K562 (cell line): ENCODE measurements at regions not wholly inside any gene's neighbourhood (a gene's known extent, or its start where the extent isn't known, plus 50 kb on each side); places are given as distances from the start of the nearest gene placed in this dataset.

Experiments
- ATAC-seq: fragments of 200-7000 bp; cut with Tn5 transposase; 3 replicates; pipeline ENCODE4 v1.9.1; 2020; ENCODE audit warnings: moderate library complexity
- BruUV-seq: library from RNA; stranded (reverse); fragments of 400-500 nt; replicated peaks from 2 replicates; lab custom pipeline; 2021; lab: Mats Ljungman, UMichigan
- CTCF ChIA-PET: fragments of 300-600 bp; formaldehyde crosslinking; extraction: SDS; loops from one replicate; lab custom pipeline; 2021; ENCODE audit warnings: low intra/inter-chr PET ratio; lab: Yijun Ruan, JAX
- POLR2A ChIA-PET: fragments of 300-600, 350-650 bp; sonication (Branson Sonifier 250); formaldehyde crosslinking; extraction: SDS; loops from one replicate; lab custom pipeline; 2021; ENCODE audit warnings: antibody characterized with exemption, inconsistent platforms; lab: Yijun Ruan, JAX
- DNase-seq, 4 experiments: peaks; one replicate each; pipeline versions ENCODE4 v3.0.0 to v3.0.0-alpha.2; 2011 to 2018; ENCODE audit warnings: low spot score in 3 of 4, mixed read lengths in 3 of 4; ENCODE audit errors: extremely low read depth in 1 of 4
- FAIRE-seq: peaks from 2 replicates; lab custom pipeline; 2011; peaks lifted over from hg19 to GRCh38; lab: Jason Lieb, UNC
- H2AFZ ChIP-seq: 2 replicates; pipeline ENCODE4 v1.6.0; 2011; ENCODE audit warnings: low read depth, low read length, control low read depth, inconsistent platforms
- H3K27ac ChIP-seq: fragments of 200-600 bp; 3 replicates; pipeline ENCODE4 v1.8.0; 2011; ENCODE audit warnings: low read depth, mild to moderate bottlenecking, control low read depth, inconsistent platforms, low read length, moderate library complexity, mixed read lengths; ENCODE audit errors: extremely low read depth
- H3K27me3 ChIP-seq, 2 experiments: fragments of 300-600 bp in 1 of 2; 2 replicates in 1 of 2; 3 replicates in 1 of 2; pipeline versions ENCODE4 v1.6.0 to v1.8.0; 2011; ENCODE audit warnings: inconsistent platforms in 2 of 2, low read length in 2 of 2, mild to moderate bottlenecking in 1 of 2, mixed read lengths in 1 of 2, moderate library complexity in 1 of 2; ENCODE audit not compliant: control insufficient read depth in 2 of 2, insufficient read depth in 2 of 2
- H3K36me3 ChIP-seq: fragments of 300-600 bp; 3 replicates; pipeline ENCODE4 v1.8.0; 2011; ENCODE audit warnings: mild to moderate bottlenecking, low read length, inconsistent platforms; ENCODE audit not compliant: control insufficient read depth, insufficient read depth
- H3K4me1 ChIP-seq, 2 experiments: fragments of 200-600 bp in 1 of 2; replicated peaks in 1 of 2; 2 replicates in 1 of 2; 3 replicates in 1 of 2; pipeline versions ENCODE4 v1.5.1 to v1.8.0; 2011; ENCODE audit warnings: inconsistent platforms in 2 of 2, low read length in 2 of 2, mild to moderate bottlenecking in 1 of 2, mixed read lengths in 1 of 2, moderate library complexity in 1 of 2; ENCODE audit not compliant: control insufficient read depth in 2 of 2, insufficient read depth in 2 of 2
- H3K4me2 ChIP-seq: 2 replicates; pipeline ENCODE4 v1.6.1; 2011; ENCODE audit warnings: low read length, control low read depth, inconsistent platforms, mixed read lengths; ENCODE audit not compliant: insufficient read depth
- H3K4me3 ChIP-seq: fragments of 200-600 bp; sonication (generic), shearing (Covaris generic); 2 replicates; pipeline ENCODE4 v1.5.1; 2016; ENCODE audit warnings: control low read depth, inconsistent platforms
- H3K79me2 ChIP-seq: fragments of 200-600 bp; 3 replicates; pipeline ENCODE4 v1.8.0; 2011; ENCODE audit warnings: low read length, inconsistent platforms; ENCODE audit not compliant: control insufficient read depth, insufficient read depth
- H3K9ac ChIP-seq, 2 experiments: 2 replicates each; pipeline versions ENCODE4 v1.6.0 to v1.6.1; 2011; ENCODE audit warnings: low read depth in 2 of 2, low read length in 2 of 2, control low read depth in 1 of 2, inconsistent platforms in 1 of 2, mild to moderate bottlenecking in 1 of 2, mixed read lengths in 1 of 2; ENCODE audit not compliant: insufficient read depth in 1 of 2
- H3K9me1 ChIP-seq: one replicate; pipeline ENCODE4 v1.6.0; 2011; ENCODE audit warnings: inconsistent platforms, mild to moderate bottlenecking, low read length, moderate library complexity; ENCODE audit not compliant: control insufficient read depth, insufficient read depth
- H3K9me3 ChIP-seq: replicated peaks from 2 replicates; pipeline ENCODE4 v1.5.1; 2011; ENCODE audit warnings: low read depth, low read length, inconsistent platforms; ENCODE audit not compliant: control insufficient read depth, insufficient read depth
- H4K20me1 ChIP-seq: replicated peaks from 2 replicates; pipeline ENCODE4 v1.6.1; 2011; ENCODE audit warnings: low read length, inconsistent platforms, mixed read lengths; ENCODE audit not compliant: control insufficient read depth, insufficient read depth
- ZNF263 ChIP-seq: sonication (generic); formaldehyde crosslinking; IDR thresholded peaks from 2 replicates; pipeline ENCODE4 v1.8.0; 2022; ENCODE audit warnings: mild to moderate bottlenecking, missing genetic modification reagents, borderline replicate concordance
- WGBS: fragments of 100-300 bp; shearing (Covaris generic); methylation state at CpG from one replicate; pipeline ENCODE4 v1.1.6; 2016; ENCODE audit warnings: low coverage, mixed read lengths; ENCODE audit not compliant: insufficient coverage; ENCODE audit errors: missing lambda C conversion rate; 5-methylcytosine and 5-hydroxymethylcytosine counted together
- in situ Hi-C: fragments of 300-500 bp; cut with MboI; formaldehyde crosslinking; loops from 4 replicates; pipeline ENCODE4 v1.15.0; 2018; ENCODE audit warnings: inconsistent platforms, mixed read lengths
- intact Hi-C: fragments of 100-400 bp; cut with micrococcal nuclease; formaldehyde crosslinking; loops from 2 replicates; pipeline ENCODE4 v1.14.2; 2022
- TF ChIP-seq, protein P1 (sequence below): fragments of 450-650 bp; IDR thresholded peaks from 2 replicates; pipeline ENCODE4 v1.6.1; 2016; ENCODE audit warnings: mild to moderate bottlenecking, moderate library complexity
- TF ChIP-seq, protein P2 (sequence below), 2 experiments: fragments of 450-650 bp; IDR thresholded peaks; 2 replicates each; pipeline ENCODE4 v1.6.1; 2018; ENCODE audit warnings: mild to moderate bottlenecking in 2 of 2, low read depth in 1 of 2; ENCODE audit not compliant: partially characterized antibody in 2 of 2

DNA sequence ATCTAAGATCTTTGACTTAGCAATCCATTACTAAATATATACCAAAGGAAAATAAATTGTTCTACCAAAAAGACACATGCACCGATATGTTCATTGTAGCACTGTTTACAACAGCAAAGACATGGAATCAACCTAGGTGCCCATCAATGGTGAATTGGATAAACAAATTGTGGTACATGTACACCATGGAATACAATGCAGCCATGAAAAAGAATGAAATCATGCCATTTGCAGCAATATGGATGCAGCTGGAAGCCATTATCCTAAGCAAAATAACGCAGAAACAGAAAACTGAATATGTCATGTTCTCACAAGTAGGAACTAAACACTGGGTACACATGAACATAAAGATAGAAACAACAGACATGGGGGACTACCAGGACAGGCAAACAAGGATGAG lies 589.5 kb downstream of the IRX1 start:
- H4K20me1 ChIP-seq: no peaks in the 10 kb centered on the region
- no peak for DNase-seq
- no peak overlapping the region for H2AFZ ChIP-seq
- ATAC-seq: no peak
- no peak overlapping the region for H3K4me3 ChIP-seq
- no peak for FAIRE-seq
- no peak overlapping the region for H3K27ac ChIP-seq
- WGBS: 0% methylated on average over 2 of the region's 2 CpGs
- no peak overlapping the region for H3K4me2 ChIP-seq
- H3K9me3 ChIP-seq: no peaks in the 10 kb centered on the region
- intact Hi-C loops: no loop called here
- CTCF ChIA-PET: no interaction called here
- H3K27me3 ChIP-seq: no peaks in the 10 kb centered on the region
- POLR2A ChIA-PET: no interaction called here
- in situ Hi-C loops: no loop called here
- no TSS peak for BruUV-seq
- H3K4me1 ChIP-seq: no peaks in the 10 kb centered on the region
- no peak overlapping the region for H3K9ac ChIP-seq
- no peaks in the 10 kb centered on the region for H3K79me2 ChIP-seq
- no peaks in the 10 kb centered on the region for H3K36me3 ChIP-seq
- no peak for TF ChIP-seq ZNF263 (CRISPR knock-in tag)
- TF ChIP-seq, protein P1, sequence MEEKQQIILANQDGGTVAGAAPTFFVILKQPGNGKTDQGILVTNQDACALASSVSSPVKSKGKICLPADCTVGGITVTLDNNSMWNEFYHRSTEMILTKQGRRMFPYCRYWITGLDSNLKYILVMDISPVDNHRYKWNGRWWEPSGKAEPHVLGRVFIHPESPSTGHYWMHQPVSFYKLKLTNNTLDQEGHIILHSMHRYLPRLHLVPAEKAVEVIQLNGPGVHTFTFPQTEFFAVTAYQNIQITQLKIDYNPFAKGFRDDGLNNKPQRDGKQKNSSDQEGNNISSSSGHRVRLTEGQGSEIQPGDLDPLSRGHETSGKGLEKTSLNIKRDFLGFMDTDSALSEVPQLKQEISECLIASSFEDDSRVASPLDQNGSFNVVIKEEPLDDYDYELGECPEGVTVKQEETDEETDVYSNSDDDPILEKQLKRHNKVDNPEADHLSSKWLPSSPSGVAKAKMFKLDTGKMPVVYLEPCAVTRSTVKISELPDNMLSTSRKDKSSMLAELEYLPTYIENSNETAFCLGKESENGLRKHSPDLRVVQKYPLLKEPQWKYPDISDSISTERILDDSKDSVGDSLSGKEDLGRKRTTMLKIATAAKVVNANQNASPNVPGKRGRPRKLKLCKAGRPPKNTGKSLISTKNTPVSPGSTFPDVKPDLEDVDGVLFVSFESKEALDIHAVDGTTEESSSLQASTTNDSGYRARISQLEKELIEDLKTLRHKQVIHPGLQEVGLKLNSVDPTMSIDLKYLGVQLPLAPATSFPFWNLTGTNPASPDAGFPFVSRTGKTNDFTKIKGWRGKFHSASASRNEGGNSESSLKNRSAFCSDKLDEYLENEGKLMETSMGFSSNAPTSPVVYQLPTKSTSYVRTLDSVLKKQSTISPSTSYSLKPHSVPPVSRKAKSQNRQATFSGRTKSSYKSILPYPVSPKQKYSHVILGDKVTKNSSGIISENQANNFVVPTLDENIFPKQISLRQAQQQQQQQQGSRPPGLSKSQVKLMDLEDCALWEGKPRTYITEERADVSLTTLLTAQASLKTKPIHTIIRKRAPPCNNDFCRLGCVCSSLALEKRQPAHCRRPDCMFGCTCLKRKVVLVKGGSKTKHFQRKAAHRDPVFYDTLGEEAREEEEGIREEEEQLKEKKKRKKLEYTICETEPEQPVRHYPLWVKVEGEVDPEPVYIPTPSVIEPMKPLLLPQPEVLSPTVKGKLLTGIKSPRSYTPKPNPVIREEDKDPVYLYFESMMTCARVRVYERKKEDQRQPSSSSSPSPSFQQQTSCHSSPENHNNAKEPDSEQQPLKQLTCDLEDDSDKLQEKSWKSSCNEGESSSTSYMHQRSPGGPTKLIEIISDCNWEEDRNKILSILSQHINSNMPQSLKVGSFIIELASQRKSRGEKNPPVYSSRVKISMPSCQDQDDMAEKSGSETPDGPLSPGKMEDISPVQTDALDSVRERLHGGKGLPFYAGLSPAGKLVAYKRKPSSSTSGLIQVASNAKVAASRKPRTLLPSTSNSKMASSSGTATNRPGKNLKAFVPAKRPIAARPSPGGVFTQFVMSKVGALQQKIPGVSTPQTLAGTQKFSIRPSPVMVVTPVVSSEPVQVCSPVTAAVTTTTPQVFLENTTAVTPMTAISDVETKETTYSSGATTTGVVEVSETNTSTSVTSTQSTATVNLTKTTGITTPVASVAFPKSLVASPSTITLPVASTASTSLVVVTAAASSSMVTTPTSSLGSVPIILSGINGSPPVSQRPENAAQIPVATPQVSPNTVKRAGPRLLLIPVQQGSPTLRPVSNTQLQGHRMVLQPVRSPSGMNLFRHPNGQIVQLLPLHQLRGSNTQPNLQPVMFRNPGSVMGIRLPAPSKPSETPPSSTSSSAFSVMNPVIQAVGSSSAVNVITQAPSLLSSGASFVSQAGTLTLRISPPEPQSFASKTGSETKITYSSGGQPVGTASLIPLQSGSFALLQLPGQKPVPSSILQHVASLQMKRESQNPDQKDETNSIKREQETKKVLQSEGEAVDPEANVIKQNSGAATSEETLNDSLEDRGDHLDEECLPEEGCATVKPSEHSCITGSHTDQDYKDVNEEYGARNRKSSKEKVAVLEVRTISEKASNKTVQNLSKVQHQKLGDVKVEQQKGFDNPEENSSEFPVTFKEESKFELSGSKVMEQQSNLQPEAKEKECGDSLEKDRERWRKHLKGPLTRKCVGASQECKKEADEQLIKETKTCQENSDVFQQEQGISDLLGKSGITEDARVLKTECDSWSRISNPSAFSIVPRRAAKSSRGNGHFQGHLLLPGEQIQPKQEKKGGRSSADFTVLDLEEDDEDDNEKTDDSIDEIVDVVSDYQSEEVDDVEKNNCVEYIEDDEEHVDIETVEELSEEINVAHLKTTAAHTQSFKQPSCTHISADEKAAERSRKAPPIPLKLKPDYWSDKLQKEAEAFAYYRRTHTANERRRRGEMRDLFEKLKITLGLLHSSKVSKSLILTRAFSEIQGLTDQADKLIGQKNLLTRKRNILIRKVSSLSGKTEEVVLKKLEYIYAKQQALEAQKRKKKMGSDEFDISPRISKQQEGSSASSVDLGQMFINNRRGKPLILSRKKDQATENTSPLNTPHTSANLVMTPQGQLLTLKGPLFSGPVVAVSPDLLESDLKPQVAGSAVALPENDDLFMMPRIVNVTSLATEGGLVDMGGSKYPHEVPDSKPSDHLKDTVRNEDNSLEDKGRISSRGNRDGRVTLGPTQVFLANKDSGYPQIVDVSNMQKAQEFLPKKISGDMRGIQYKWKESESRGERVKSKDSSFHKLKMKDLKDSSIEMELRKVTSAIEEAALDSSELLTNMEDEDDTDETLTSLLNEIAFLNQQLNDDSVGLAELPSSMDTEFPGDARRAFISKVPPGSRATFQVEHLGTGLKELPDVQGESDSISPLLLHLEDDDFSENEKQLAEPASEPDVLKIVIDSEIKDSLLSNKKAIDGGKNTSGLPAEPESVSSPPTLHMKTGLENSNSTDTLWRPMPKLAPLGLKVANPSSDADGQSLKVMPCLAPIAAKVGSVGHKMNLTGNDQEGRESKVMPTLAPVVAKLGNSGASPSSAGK: no peak
- TF ChIP-seq, protein P2, sequence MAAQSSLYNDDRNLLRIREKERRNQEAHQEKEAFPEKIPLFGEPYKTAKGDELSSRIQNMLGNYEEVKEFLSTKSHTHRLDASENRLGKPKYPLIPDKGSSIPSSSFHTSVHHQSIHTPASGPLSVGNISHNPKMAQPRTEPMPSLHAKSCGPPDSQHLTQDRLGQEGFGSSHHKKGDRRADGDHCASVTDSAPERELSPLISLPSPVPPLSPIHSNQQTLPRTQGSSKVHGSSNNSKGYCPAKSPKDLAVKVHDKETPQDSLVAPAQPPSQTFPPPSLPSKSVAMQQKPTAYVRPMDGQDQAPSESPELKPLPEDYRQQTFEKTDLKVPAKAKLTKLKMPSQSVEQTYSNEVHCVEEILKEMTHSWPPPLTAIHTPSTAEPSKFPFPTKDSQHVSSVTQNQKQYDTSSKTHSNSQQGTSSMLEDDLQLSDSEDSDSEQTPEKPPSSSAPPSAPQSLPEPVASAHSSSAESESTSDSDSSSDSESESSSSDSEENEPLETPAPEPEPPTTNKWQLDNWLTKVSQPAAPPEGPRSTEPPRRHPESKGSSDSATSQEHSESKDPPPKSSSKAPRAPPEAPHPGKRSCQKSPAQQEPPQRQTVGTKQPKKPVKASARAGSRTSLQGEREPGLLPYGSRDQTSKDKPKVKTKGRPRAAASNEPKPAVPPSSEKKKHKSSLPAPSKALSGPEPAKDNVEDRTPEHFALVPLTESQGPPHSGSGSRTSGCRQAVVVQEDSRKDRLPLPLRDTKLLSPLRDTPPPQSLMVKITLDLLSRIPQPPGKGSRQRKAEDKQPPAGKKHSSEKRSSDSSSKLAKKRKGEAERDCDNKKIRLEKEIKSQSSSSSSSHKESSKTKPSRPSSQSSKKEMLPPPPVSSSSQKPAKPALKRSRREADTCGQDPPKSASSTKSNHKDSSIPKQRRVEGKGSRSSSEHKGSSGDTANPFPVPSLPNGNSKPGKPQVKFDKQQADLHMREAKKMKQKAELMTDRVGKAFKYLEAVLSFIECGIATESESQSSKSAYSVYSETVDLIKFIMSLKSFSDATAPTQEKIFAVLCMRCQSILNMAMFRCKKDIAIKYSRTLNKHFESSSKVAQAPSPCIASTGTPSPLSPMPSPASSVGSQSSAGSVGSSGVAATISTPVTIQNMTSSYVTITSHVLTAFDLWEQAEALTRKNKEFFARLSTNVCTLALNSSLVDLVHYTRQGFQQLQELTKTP (IDR thresholded peaks at IDR 0.05; ENCODE audit: low read depth in 1 of 2, partially characterized antibody in 2 of 2): no peak
- TF ChIP-seq, all 486 proteins: peak for 0
- no peaks in the 10 kb centered on the region for H3K9me1 ChIP-seq
